ENCODE measurements at regions not wholly inside any gene's neighbourhood (a gene's known extent, or its start where the extent isn't known, plus 50 kb on each side); places are given as distances from the start of the nearest gene placed in this dataset.
"Not testable (repeated sequence)": the region's sequence is repeated elsewhere in the genome, so short reads cannot be mapped to it uniquely, and the experiment has no call there.

- H3K9me3 ChIP-seq (ENCODE audit: control insufficient read depth, insufficient read depth, low read length); H3K27ac ChIP-seq (ENCODE audit: low read depth, low read length); H3K36me3 ChIP-seq (ENCODE audit: control insufficient read depth, insufficient read depth, low read length); H3K27me3 ChIP-seq (ENCODE audit: control insufficient read depth, insufficient read depth, low read length); DNase-seq (ENCODE audit: low read depth in 4 of 6, low spot score in 6 of 6); H3K4me1 ChIP-seq (ENCODE audit: control insufficient read depth, insufficient read depth, low read length); H3K4me3 ChIP-seq (ENCODE audit: low read depth, low read length): not testable (repeated sequence)
- WGBS (ENCODE audit: insufficient coverage): 100% methylated on average over 1 of the region's 26 CpGs
These were observed 88.5 kb upstream of the DCAF12L1 start for GRCh38 chrX:126641076-126641475.

- no peaks in the 10 kb centered on the region for H3K36me3 ChIP-seq (ENCODE audit: control insufficient read depth, insufficient read depth, low read length)
- no peak overlapping the region for H3K4me3 ChIP-seq (ENCODE audit: low read depth, low read length)
- H3K27me3 ChIP-seq (ENCODE audit: control insufficient read depth, insufficient read depth, low read length): no peaks in the 10 kb centered on the region
- H3K27ac ChIP-seq (ENCODE audit: low read depth, low read length): no peak overlapping the region
- DNase-seq (ENCODE audit: low read depth in 4 of 6, low spot score in 6 of 6): no peak
- no peaks in the 10 kb centered on the region for H3K9me3 ChIP-seq (ENCODE audit: control insufficient read depth, insufficient read depth, low read length)
- WGBS (ENCODE audit: insufficient coverage): no CpG with 5 or more reads among the region's 2 CpGs
- no peaks in the 10 kb centered on the region for H3K4me1 ChIP-seq (ENCODE audit: control insufficient read depth, insufficient read depth, low read length)
These were observed 102.4 kb upstream of the DCAF12L1 start for GRCh38 chrX:126655061-126655460.

GRCh38 chrX:126658447-126658846 lies 105.8 kb upstream of the DCAF12L1 start:
- Histone ChIP-seq H3K9me3 (ENCODE audit: control insufficient read depth, insufficient read depth, low read length) (no peaks in the 10 kb centered on the region), H3K36me3 (ENCODE audit: control insufficient read depth, insufficient read depth, low read length) (no peaks in the 10 kb centered on the region), H3K4me3 (ENCODE audit: low read depth, low read length) (no peak overlapping the region), H3K4me1 (ENCODE audit: control insufficient read depth, insufficient read depth, low read length) (no peaks in the 10 kb centered on the region), H3K27ac (ENCODE audit: low read depth, low read length) (no peak overlapping the region), H3K27me3 (ENCODE audit: control insufficient read depth, insufficient read depth, low read length) (no peaks in the 10 kb centered on the region)
- DNase-seq (ENCODE audit: low read depth in 4 of 6, low spot score in 6 of 6): no peak
- no CpG with 5 or more reads among the region's 3 CpGs for whole genome bisulfite sequencing (ENCODE audit: insufficient coverage)

GRCh38 chrX:126670258-126670657 lies 117.6 kb upstream of the DCAF12L1 start:
- 87% methylated on average over 3 of the region's 6 CpGs for WGBS (ENCODE audit: insufficient coverage)
- DNase-seq (ENCODE audit: low read depth in 4 of 6, low spot score in 6 of 6): no peak
- no peaks in the 10 kb centered on the region for H3K4me1 ChIP-seq (ENCODE audit: control insufficient read depth, insufficient read depth, low read length)
- H3K4me3 ChIP-seq (ENCODE audit: low read depth, low read length): no peak overlapping the region
- peaks cover 2% of the 10 kb centered on the region for H3K9me3 ChIP-seq (ENCODE audit: control insufficient read depth, insufficient read depth, low read length)
- no peak overlapping the region for H3K27ac ChIP-seq (ENCODE audit: low read depth, low read length)
- no peaks in the 10 kb centered on the region for H3K36me3 ChIP-seq (ENCODE audit: control insufficient read depth, insufficient read depth, low read length)
- no peaks in the 10 kb centered on the region for H3K27me3 ChIP-seq (ENCODE audit: control insufficient read depth, insufficient read depth, low read length)

GRCh38 chrX:126673366-126673765 lies 120.8 kb upstream of the DCAF12L1 start:
- H3K4me3 ChIP-seq (ENCODE audit: low read depth, low read length); H3K27me3 ChIP-seq (ENCODE audit: control insufficient read depth, insufficient read depth, low read length): not testable (repeated sequence)
- 97% methylated on average over 11 of the region's 22 CpGs for WGBS (ENCODE audit: insufficient coverage)

GRCh38 chrX:126673816-126674491 lies 121.3 kb upstream of the DCAF12L1 start:
- 95% methylated on average over 14 of the region's 56 CpGs for WGBS (ENCODE audit: insufficient coverage)
- H3K36me3 ChIP-seq (ENCODE audit: control insufficient read depth, insufficient read depth, low read length); H3K27me3 ChIP-seq (ENCODE audit: control insufficient read depth, insufficient read depth, low read length); H3K4me3 ChIP-seq (ENCODE audit: low read depth, low read length); DNase-seq (ENCODE audit: low read depth in 4 of 6, low spot score in 6 of 6); H3K4me1 ChIP-seq (ENCODE audit: control insufficient read depth, insufficient read depth, low read length); H3K27ac ChIP-seq (ENCODE audit: low read depth, low read length); H3K9me3 ChIP-seq (ENCODE audit: control insufficient read depth, insufficient read depth, low read length): not testable (repeated sequence)

More at GRCh38 chrX:126673366-126673765, 120.8 kb upstream of the DCAF12L1 start:
- DNase-seq (ENCODE audit: low read depth in 4 of 6, low spot score in 6 of 6); H3K9me3 ChIP-seq (ENCODE audit: control insufficient read depth, insufficient read depth, low read length); H3K4me1 ChIP-seq (ENCODE audit: control insufficient read depth, insufficient read depth, low read length); H3K36me3 ChIP-seq (ENCODE audit: control insufficient read depth, insufficient read depth, low read length); H3K27ac ChIP-seq (ENCODE audit: low read depth, low read length): not testable (repeated sequence)

GRCh38 chrX:126695375-126695896 lies 124.1 kb upstream of the PRR32 start:
- Histone ChIP-seq H3K27me3 (ENCODE audit: control insufficient read depth, insufficient read depth, low read length) (no peaks in the 10 kb centered on the region), H3K4me1 (ENCODE audit: control insufficient read depth, insufficient read depth, low read length) (no peaks in the 10 kb centered on the region), H3K27ac (ENCODE audit: low read depth, low read length) (no peak overlapping the region), H3K9me3 (ENCODE audit: control insufficient read depth, insufficient read depth, low read length) (peaks cover 2% of the 10 kb centered on the region), H3K4me3 (ENCODE audit: low read depth, low read length) (no peak overlapping the region), H3K36me3 (ENCODE audit: control insufficient read depth, insufficient read depth, low read length) (no peaks in the 10 kb centered on the region)
- no CpG with 5 or more reads among the region's 2 CpGs for WGBS (ENCODE audit: insufficient coverage)
- DNase-seq (ENCODE audit: low read depth in 4 of 6, low spot score in 6 of 6): peak in 1 of 6 donors; percentile 68

- Histone ChIP-seq H3K27me3 (ENCODE audit: control insufficient read depth, insufficient read depth, low read length) (no peaks in the 10 kb centered on the region), H3K9me3 (ENCODE audit: control insufficient read depth, insufficient read depth, low read length) (peaks cover 2% of the 10 kb centered on the region), H3K27ac (ENCODE audit: low read depth, low read length) (no peak overlapping the region), H3K4me1 (ENCODE audit: control insufficient read depth, insufficient read depth, low read length) (no peaks in the 10 kb centered on the region), H3K36me3 (ENCODE audit: control insufficient read depth, insufficient read depth, low read length) (no peaks in the 10 kb centered on the region), H3K4me3 (ENCODE audit: low read depth, low read length) (no peak overlapping the region)
- DNase-seq (ENCODE audit: low read depth in 4 of 6, low spot score in 6 of 6): no peak
- no CpG with 5 or more reads among the region's 2 CpGs for WGBS (ENCODE audit: insufficient coverage)
These were observed 122.4 kb upstream of the PRR32 start for GRCh38 chrX:126697091-126697490.

- no peaks in the 10 kb centered on the region for H3K4me1 ChIP-seq (ENCODE audit: control insufficient read depth, insufficient read depth, low read length)
- 78% methylated on average over 1 of the region's 2 CpGs for WGBS (ENCODE audit: insufficient coverage)
- DNase-seq (ENCODE audit: low read depth in 4 of 6, low spot score in 6 of 6): no peak
- no peak overlapping the region for H3K27ac ChIP-seq (ENCODE audit: low read depth, low read length)
- no peak overlapping the region for H3K4me3 ChIP-seq (ENCODE audit: low read depth, low read length)
- no peaks in the 10 kb centered on the region for H3K27me3 ChIP-seq (ENCODE audit: control insufficient read depth, insufficient read depth, low read length)
- peaks cover 2% of the 10 kb centered on the region for H3K9me3 ChIP-seq (ENCODE audit: control insufficient read depth, insufficient read depth, low read length)
- no peaks in the 10 kb centered on the region for H3K36me3 ChIP-seq (ENCODE audit: control insufficient read depth, insufficient read depth, low read length)
These were observed 118.1 kb upstream of the PRR32 start for GRCh38 chrX:126701380-126701779.

- H3K27me3 ChIP-seq (ENCODE audit: control insufficient read depth, insufficient read depth, low read length): no peaks in the 10 kb centered on the region
- no peaks in the 10 kb centered on the region for H3K36me3 ChIP-seq (ENCODE audit: control insufficient read depth, insufficient read depth, low read length)
- no peak overlapping the region for H3K27ac ChIP-seq (ENCODE audit: low read depth, low read length)
- no CpG with 5 or more reads among the region's 1 CpG for WGBS (ENCODE audit: insufficient coverage)
- H3K4me1 ChIP-seq (ENCODE audit: control insufficient read depth, insufficient read depth, low read length): no peaks in the 10 kb centered on the region
- H3K4me3 ChIP-seq (ENCODE audit: low read depth, low read length): no peak overlapping the region
- no peaks in the 10 kb centered on the region for H3K9me3 ChIP-seq (ENCODE audit: control insufficient read depth, insufficient read depth, low read length)
- no peak for DNase-seq (ENCODE audit: low read depth in 4 of 6, low spot score in 6 of 6)
These were observed 101.1 kb upstream of the PRR32 start for GRCh38 chrX:126718440-126718839.
